SJCRH30 (cell line): ENCODE measurements at regions not wholly inside any gene's neighbourhood (a gene's known extent, or its start where the extent isn't known, plus 50 kb on each side); places are given as distances from the start of the nearest gene placed in this dataset.

ENCODE experiments used
- DNase-seq, 2 experiments: peaks; one replicate each; pipeline ENCODE4 v3.0.0-alpha.2; 2015 to 2020
- H3K27ac ChIP-seq: fragments of 250-450 bp; sonication (Bioruptor Pico); 2 replicates; pipeline ENCODE4 v1.5.1; 2020; ENCODE audit warnings: mild to moderate bottlenecking, moderate library complexity
- H3K27me3 ChIP-seq: fragments of 250-450 bp; sonication (Bioruptor Pico); 2 replicates; pipeline ENCODE4 v1.5.1; 2020; ENCODE audit warnings: mild to moderate bottlenecking, moderate library complexity
- H3K36me3 ChIP-seq: fragments of 250-450 bp; sonication (Bioruptor Pico); 2 replicates; pipeline ENCODE4 v1.5.1; 2020; ENCODE audit warnings: mild to moderate bottlenecking, moderate library complexity
- H3K4me1 ChIP-seq: fragments of 250-450 bp; sonication (Bioruptor Pico); 2 replicates; pipeline ENCODE4 v1.5.1; 2020; ENCODE audit warnings: mild to moderate bottlenecking, moderate library complexity
- H3K4me3 ChIP-seq: fragments of 250-450 bp; sonication (Bioruptor Pico); 2 replicates; pipeline ENCODE4 v1.5.1; 2020; ENCODE audit warnings: mild to moderate bottlenecking, moderate library complexity
- H3K9me3 ChIP-seq: fragments of 250-450 bp; sonication (Bioruptor Pico); replicated peaks from 2 replicates; pipeline ENCODE4 v1.5.1; 2020; ENCODE audit warnings: mild to moderate bottlenecking, moderate library complexity

- Histone ChIP-seq H3K4me1 (no peaks in the 10 kb centered on the region; the same call in 1 of the 2 replicates), H3K4me3 (no peak overlapping the region), H3K27me3 (peaks cover 49% of the 10 kb centered on the region), H3K36me3 (no peaks in the 10 kb centered on the region), H3K27ac (no peak overlapping the region), H3K9me3 (no peaks in the 10 kb centered on the region)
- DNase-seq: no peak
Observed at GRCh38 chr22:48091060-48091650, 1328.7 kb downstream of the TBC1D22A start.

GRCh38 chr22:48090332-48090672, 1327.9 kb downstream of the TBC1D22A start:
- peaks cover 54% of the 10 kb centered on the region for H3K27me3 ChIP-seq
- H3K4me1 ChIP-seq: no peaks in the 10 kb centered on the region; the same call in 1 of the 2 replicates
- no peak for DNase-seq
- H3K9me3 ChIP-seq: no peaks in the 10 kb centered on the region
- H3K27ac ChIP-seq: no peak overlapping the region
- peak overlapping the region; percentile 9; the same call in 1 of the 2 replicates for H3K4me3 ChIP-seq
- H3K36me3 ChIP-seq: no peaks in the 10 kb centered on the region

- Histone ChIP-seq H3K9me3 (no peaks in the 10 kb centered on the region), H3K36me3 (no peaks in the 10 kb centered on the region), H3K27ac (no peak overlapping the region), H3K27me3 (peaks cover 53% of the 10 kb centered on the region), H3K4me1 (no peaks in the 10 kb centered on the region; the same call in 1 of the 2 replicates), H3K4me3 (peak overlapping the region; percentile 9; the same call in 1 of the 2 replicates)
- DNase-seq: peak in 1 of 2 experiments; percentile 21
Observed at GRCh38 chr22:48089601-48090331, 1327.3 kb downstream of the TBC1D22A start.

GRCh38 chr22:48088926-48089536, 1326.6 kb downstream of the TBC1D22A start:
- Histone ChIP-seq H3K27ac (no peak overlapping the region), H3K36me3 (no peaks in the 10 kb centered on the region), H3K4me1 (no peaks in the 10 kb centered on the region; the same call in 1 of the 2 replicates), H3K4me3 (no peak overlapping the region), H3K27me3 (peaks cover 50% of the 10 kb centered on the region), H3K9me3 (no peaks in the 10 kb centered on the region)
- DNase-seq: no peak

DNA sequence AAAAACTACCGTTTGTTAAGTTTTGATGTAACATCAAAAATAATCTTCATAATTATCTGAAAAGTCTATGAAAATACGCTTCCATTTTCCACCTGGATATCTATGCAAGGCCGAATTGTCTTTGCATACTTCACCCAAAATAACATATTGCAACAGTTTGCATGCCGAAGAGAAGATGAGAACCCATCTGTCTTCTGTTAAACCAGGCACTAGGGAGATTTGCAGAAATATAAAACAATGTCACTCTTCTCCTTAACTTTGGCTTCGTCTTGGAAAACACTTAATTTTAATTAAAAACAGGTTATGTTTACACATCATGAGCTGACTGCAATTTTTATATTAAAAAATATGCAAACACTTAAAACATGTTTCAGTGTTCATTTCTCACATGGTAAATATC, 1325.8 kb downstream of the TBC1D22A start:
- DNase-seq: no peak
- Histone ChIP-seq H3K4me3 (no peak overlapping the region), H3K9me3 (no peaks in the 10 kb centered on the region), H3K27me3 (peaks cover 56% of the 10 kb centered on the region), H3K36me3 (no peaks in the 10 kb centered on the region), H3K27ac (no peak overlapping the region), H3K4me1 (no peaks in the 10 kb centered on the region; the same call in 1 of the 2 replicates)

DNA sequence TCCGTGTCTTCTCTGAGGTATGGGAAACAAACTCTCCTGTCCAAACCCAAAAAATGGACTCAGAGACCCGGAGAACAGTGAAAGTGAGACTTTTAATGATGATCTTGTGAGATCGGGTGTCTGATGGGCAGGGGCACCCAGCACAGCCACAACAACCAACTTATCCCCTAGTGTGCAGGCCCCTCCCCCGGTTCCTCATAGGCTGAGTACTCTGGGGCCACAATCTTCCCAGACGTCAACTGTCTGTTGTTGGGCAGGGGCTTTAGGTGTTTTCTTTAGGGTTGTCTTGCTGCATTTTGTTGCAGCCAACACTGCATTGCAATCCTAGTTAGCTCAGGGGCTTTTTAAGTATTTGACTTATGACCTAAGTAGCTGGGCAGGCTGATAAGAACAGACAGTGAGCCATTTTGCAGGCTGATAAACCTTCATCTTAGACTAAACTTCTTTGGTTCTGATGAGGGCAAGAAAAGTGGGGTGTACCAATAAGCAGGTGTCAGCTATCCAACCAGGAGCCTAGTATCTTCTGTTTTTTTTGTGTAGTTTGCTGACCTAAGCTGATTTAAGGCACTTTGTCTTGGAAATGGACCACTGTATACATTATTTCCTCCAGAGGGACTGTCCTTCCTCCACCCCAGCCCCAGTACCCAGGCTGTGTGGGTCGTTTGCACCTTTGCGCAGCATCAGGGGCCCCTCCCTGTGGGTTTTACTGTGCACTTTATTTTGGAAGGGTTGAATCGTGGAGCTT, 1323.6 kb downstream of the TBC1D22A start:
- Histone ChIP-seq H3K4me3 (no peak overlapping the region), H3K9me3 (no peaks in the 10 kb centered on the region), H3K27me3 (peaks cover 47% of the 10 kb centered on the region), H3K4me1 (no peaks in the 10 kb centered on the region; the same call in 1 of the 2 replicates), H3K27ac (no peak overlapping the region), H3K36me3 (no peaks in the 10 kb centered on the region)
- DNase-seq: no peak

- Histone ChIP-seq H3K4me3 (no peak overlapping the region), H3K9me3 (no peaks in the 10 kb centered on the region), H3K4me1 (no peaks in the 10 kb centered on the region; the same call in 1 of the 2 replicates), H3K27ac (no peak overlapping the region), H3K27me3 (peaks cover 34% of the 10 kb centered on the region), H3K36me3 (no peaks in the 10 kb centered on the region)
- no peak for DNase-seq
Observed at GRCh38 chr22:48084729-48085050, 1322.2 kb downstream of the TBC1D22A start.

DNA sequence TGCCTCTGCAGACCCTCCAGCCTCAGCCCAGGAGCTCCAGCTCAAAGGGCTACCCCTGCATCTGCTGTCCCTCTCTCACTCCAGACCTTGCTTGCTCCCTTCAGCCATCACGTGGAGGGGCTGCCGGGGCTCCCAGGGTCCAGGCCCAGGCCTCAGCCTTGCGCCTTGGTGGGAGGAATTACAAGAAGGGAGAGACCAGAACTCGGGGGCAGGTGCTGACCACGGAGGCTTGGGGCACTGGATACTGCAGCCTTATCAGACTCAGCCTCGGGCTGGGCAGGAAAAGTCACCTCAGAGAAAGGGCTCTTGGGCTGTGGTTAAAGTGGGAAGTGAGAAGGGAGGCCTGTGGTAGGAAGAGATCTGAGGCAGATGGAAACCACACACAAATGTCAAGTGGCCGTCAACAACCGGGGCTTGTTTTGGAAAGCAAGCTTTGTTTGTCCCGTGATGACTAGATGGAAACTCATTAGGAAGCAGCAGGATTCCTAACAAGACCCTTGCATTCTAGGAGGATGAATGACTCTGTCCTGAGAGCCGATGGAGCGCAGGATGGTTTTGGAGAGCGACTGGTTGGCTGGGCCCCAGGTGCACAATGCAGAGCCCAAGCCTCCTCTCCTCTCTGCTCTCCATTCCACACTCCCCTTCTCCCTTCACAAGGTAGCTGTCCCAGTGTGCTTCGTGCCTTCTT, 1321.7 kb downstream of the TBC1D22A start:
- H3K4me1 ChIP-seq: no peaks in the 10 kb centered on the region; the same call in 1 of the 2 replicates
- DNase-seq: no peak
- no peak overlapping the region for H3K27ac ChIP-seq
- H3K9me3 ChIP-seq: no peaks in the 10 kb centered on the region
- H3K4me3 ChIP-seq: no peak overlapping the region
- H3K27me3 ChIP-seq: peaks cover 32% of the 10 kb centered on the region
- H3K36me3 ChIP-seq: no peaks in the 10 kb centered on the region

DNA sequence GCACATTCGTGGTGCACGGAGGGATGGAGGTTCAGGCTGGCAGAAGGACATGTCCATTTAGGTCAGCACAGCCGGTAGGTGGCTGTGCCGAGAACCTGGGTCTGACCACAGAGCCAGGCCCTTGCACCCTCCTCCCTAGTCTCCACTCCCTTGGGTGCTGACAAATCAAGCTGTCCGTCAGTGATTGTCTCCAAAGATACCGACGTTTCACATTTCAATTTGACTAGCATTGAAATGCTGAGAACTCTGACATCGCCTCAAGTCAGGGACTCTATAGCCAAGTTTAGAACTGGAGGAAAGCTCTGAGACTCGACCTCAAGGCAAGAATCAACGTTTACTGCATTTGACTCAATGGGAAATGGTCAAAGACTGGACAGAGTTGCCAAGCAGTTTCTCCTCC, 1321.1 kb downstream of the TBC1D22A start:
- Histone ChIP-seq H3K4me1 (no peaks in the 10 kb centered on the region; the same call in 1 of the 2 replicates), H3K36me3 (no peaks in the 10 kb centered on the region), H3K27ac (no peak overlapping the region), H3K9me3 (no peaks in the 10 kb centered on the region), H3K27me3 (peaks cover 25% of the 10 kb centered on the region), H3K4me3 (no peak overlapping the region)
- DNase-seq: no peak

GRCh38 chr22:48082284-48082683, 1319.8 kb downstream of the TBC1D22A start:
- DNase-seq: no peak
- Histone ChIP-seq H3K4me1 (no peaks in the 10 kb centered on the region), H3K27me3 (peaks cover 17% of the 10 kb centered on the region; the same call in 1 of the 2 replicates), H3K4me3 (no peak overlapping the region), H3K36me3 (no peaks in the 10 kb centered on the region), H3K27ac (no peak overlapping the region), H3K9me3 (no peaks in the 10 kb centered on the region)

- DNase-seq: no peak
- peaks cover 15% of the 10 kb centered on the region; the same call in 1 of the 2 replicates for H3K27me3 ChIP-seq
- no peak overlapping the region for H3K4me3 ChIP-seq
- H3K36me3 ChIP-seq: no peaks in the 10 kb centered on the region
- no peak overlapping the region for H3K27ac ChIP-seq
- no peaks in the 10 kb centered on the region for H3K4me1 ChIP-seq
- no peaks in the 10 kb centered on the region for H3K9me3 ChIP-seq
Observed at GRCh38 chr22:48081281-48081680, 1318.8 kb downstream of the TBC1D22A start.

- Histone ChIP-seq H3K27me3 (peaks cover 9% of the 10 kb centered on the region; the same call in 1 of the 2 replicates), H3K4me1 (no peaks in the 10 kb centered on the region), H3K36me3 (no peaks in the 10 kb centered on the region), H3K27ac (no peak overlapping the region), H3K4me3 (no peak overlapping the region), H3K9me3 (no peaks in the 10 kb centered on the region)
- DNase-seq: no peak
Observed at GRCh38 chr22:48080316-48081165, 1318.1 kb downstream of the TBC1D22A start.

- no peaks in the 10 kb centered on the region for H3K9me3 ChIP-seq
Observed at GRCh38 chr22:48079505-48080290, 1317.2 kb downstream of the TBC1D22A start.

More at GRCh38 chr22:48079505-48080290, 1317.2 kb downstream of the TBC1D22A start:
- H3K4me3 ChIP-seq: no peak overlapping the region
- H3K4me1 ChIP-seq: no peaks in the 10 kb centered on the region
- H3K27ac ChIP-seq: no peak overlapping the region
- no peaks in the 10 kb centered on the region for H3K36me3 ChIP-seq
- no peak for DNase-seq
- H3K27me3 ChIP-seq: peaks cover 7% of the 10 kb centered on the region; the same call in 1 of the 2 replicates
